ENCODE measurements at regions not wholly inside any gene's neighbourhood (a gene's known extent, or its start where the extent isn't known, plus 50 kb on each side); places are given as distances from the start of the nearest gene placed in this dataset.

DNA sequence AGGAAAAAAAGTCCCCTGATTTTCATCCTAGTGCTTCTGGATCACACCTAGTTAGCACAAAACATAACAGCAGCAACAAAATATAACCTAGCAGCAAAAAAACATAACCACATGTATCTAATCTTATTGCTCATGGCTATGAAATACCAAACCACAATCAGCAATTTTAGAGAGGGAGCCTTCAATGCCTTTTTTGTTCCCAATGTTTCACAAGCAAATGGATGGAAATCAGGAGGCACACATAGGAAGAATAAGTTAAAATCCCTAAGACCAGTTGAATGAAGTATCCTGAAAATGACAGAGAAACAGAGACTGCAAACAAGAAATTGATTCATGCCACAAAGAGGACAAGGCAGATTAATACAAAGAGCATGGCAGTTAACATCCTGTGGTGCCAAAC, 361.6 kb downstream of the GPM6A start:
- no peak for DNase-seq

GRCh38 chr4:175451238-175451965, 360.7 kb downstream of the GPM6A start:
- no peak for DNase-seq

DNA sequence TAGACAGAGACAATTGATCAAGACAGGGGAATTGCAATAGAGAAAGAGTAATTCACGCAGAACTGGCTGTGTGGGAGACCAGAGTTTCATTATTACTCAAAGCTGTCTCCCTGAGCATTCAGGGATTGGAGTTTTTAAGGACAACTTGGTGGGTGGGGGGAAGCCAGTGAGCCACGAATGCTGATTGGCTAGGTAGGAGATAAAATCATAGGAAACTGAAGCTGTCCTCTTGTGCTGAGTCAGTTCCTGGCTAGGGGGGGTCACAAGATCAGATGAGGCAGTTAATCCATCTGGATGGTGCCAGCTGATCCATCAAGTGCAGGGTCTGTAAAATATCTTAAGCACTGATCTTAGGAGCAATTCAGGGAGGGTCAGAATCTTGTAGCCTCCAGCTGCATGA, 358.6 kb downstream of the GPM6A start:
- no peak for DNase-seq

DNA sequence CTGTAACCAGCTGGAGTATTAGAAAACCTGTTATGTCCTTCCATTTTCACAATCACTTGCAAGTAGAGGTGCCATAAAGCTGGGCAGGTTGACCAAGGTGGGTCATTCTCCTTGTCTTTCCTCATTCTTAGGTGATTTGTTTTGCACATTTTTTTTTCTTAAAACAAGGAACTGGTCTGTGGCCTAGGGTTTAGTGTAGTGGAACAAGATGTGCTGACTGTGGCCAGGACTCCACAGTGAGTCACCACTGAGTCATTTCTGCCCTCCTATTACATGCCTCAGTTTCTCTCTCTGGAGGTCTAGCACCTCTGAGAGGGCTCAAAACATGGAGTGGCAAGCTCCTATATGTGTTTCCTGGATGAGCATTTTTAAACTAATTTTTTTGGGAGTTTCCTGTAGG, 355.9 kb downstream of the GPM6A start:
- no peak for DNase-seq

- DNase-seq = no peak
Observed at GRCh38 chr4:175457956-175458355, 354.1 kb downstream of the GPM6A start.

GRCh38 chr4:175459571-175459970, 352.5 kb downstream of the GPM6A start:
- no peak for DNase-seq

DNA sequence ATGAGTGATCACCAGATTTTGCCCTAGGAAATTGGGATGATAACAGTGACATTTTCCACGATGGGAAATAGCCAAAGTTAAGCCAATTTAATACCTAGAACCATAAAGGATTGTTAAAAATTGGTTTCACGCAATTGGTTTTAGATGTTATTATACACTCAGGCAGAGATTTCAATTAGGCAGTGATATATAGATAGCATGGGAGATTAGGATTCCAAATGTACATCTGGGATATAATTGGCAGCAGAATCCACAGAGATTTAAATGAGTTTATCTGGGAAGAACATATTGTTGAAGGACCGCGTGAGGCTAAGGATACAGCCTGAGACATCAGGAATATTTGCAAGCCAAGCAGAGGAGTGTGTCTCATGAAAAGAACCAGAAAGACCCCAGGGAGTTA, 351.6 kb downstream of the GPM6A start:
- DNase-seq = no peak

DNA sequence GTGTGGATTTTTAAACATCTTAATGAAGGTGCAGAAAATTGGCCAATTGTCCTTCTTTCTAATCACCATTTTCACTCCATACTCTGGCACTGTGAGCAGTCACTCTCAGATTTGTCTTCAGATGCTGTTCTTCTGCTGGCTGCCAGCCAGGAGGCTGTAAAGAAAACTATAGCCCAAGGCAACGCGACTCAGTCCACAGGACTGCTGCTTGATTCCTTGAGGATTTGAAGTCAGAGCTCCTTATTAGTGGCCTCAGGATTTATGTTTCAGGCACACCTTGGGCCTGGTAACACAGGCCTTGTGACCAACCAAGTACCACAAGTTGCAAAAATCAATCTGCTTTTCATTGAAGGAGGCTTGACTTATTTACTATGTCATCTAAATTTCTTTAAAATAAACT, 342.6 kb downstream of the GPM6A start:
- no peak for DNase-seq

- DNase-seq = no peak
Observed at GRCh38 chr4:175470131-175470530, 341.9 kb downstream of the GPM6A start.

DNA sequence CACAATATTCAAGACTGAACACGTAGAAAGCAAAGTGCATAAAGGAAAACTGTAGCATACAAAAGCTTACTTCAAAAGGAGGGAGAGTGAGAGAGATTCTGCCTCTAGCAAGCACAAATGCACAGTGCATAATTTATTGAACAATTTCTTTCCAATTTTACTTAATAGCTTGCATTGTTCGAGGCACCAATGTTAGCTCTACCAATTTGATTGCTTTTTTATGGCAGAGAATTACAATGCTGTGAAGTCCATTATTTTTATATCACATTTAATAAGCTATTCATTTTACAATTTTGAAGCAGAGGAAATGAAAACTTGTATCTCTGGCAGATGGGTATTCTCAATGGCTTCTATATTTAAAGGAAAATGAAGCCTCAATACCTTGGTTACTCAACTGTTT, 331.7 kb downstream of the GPM6A start:
- no peak for DNase-seq

GRCh38 chr4:175499735-175500352, 312.2 kb downstream of the GPM6A start:
- no peak for DNase-seq

- DNase-seq = no peak
Observed at GRCh38 chr4:175504318-175504717, 307.7 kb downstream of the GPM6A start.

DNA sequence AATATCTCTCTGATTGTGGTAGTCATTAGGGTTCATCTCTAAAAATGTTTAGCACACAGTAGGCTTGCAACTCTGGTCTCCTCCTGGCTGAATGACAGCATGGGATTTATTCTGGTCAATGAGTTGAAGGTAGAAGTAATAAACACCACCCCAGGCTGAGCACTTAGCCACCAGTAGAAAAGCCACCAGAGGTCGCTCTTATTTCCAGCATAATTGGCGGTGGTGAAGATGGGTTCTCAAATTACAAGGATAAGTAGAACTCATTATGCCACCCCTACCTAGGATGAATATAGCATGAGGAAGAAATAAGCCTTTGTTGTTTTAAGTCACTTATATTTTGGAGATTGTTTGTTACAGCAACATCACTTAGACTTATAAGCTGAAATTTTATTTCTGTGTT, 302.7 kb downstream of the GPM6A start:
- DNase-seq = no peak

- no peak for DNase-seq
Observed at GRCh38 chr4:175511861-175512260, 300.2 kb downstream of the GPM6A start.

DNA sequence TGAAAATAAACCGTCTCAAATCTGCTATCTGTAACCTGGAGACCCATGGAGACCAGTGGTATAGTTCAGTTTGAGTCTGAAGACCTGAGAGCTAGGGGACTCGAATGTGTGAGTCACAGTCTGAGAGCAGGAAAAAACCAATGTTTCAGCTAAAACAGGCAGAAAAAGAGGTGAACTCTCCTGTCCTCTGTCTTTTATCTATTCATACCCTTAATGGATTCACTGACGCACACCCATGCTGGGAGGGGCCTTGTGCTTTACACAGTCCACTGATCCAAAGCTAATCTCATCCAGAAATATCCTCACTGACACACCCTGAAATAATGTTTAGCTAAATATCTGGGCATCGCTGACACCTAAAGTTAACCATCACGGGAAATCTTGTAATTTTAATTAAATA, 297.9 kb downstream of the GPM6A start:
- no peak for DNase-seq

GRCh38 chr4:175530655-175531054, 281.4 kb downstream of the GPM6A start:
- no peak for DNase-seq

DNA sequence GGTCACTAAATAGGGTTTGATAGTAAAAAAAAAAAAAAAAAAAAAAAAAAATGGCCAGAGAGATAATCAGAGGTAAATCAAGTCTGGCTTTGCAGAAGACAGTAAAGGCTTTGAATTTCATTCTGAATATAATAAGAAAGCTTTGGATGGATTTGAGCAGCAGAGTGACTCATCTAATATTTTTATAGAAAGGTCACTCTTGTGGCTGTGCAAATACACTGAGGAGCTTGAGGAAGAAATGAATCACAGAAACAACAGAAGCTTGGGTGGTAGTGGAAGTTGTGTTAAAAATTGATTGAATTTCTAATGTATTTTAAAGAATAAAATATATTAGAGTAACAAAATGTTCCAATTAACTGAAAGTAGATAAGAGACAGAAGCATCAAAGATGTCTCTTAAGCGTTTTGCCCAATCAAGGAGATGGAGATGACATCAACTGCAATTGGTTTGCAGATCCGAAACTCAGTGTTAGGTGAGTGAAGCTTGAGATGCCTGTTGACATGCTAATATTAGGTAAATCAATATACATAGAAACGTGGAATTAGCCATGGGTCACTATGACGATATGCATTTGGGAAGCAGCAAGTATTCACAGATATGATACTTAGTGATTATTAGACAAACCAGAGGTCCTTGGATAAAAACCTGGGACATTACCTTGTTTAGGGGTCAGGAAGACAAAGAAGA, 280.5 kb downstream of the GPM6A start:
- no peak for DNase-seq

DNA sequence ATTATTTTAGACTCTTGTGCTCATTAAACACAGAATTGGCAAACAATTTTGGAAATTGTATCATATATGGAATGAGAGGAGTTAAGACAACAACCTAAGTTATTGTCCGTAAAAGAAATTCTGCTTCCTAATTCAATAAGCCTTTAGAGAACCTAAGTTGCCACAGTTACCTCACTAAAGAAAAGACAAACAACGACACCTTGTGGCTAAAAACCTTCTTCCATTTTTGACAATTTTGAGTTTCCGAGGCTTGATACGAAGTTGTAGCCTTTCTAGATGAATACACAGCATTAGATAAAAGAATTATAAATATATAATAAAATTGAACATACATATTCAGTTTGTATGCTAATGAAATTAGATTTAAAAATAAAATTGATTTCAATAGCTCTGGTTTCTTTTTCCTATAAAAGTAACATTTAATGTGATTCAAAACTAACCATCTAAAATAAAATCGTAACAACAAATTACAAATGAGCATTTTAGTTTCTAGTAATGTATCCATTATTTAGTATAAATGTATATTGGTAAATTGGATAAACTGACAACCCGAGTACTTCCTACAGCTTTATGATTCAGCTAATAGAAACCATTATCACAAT, 275.1 kb downstream of the GPM6A start:
- peak; percentile 20 for DNase-seq

DNA sequence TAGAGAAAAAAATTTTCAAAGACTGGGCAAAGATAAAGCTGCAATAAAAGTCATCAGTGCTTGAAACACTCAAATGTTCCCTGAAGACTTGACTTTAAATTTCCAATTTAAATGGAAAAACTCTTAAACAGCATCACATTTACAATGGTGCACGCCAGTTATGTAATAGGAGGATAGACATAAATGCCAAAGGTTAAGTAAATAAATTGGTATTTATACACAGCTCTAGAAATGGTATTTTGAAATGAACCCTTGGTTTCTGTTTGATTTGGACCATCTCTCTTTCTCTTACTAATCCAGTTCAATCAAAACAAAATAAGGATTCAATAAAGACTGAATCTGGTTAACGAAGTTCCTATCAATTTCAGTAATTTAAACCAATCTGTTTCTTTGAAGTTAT, 272.6 kb downstream of the GPM6A start:
- no peak for DNase-seq

DNA sequence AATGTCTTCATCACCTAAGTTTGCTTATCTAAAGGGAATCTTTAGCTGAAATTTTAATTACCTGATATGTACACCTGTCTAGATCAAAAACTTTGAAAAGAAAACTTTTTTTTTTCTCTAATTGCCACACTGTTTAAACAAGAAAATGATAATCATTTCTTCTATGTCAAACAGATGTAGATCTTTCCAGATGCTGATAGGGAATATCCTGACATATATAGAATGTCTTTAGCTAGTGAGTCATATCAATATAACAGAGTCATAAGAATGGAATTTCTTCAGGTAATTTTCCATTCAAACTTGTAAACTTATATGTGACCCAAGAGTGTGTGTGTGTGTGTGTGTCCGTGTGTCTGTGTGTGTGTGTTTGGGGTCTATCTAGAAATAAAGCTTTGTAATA, 271.9 kb downstream of the GPM6A start:
- DNase-seq = no peak

- no peak for DNase-seq
Observed at GRCh38 chr4:175540732-175541131, 271.3 kb downstream of the GPM6A start.

GRCh38 chr4:175542786-175543185, 269.3 kb downstream of the GPM6A start:
- DNase-seq = no peak

- no peak for DNase-seq
Observed at GRCh38 chr4:175559126-175559525, 252.9 kb downstream of the GPM6A start.

DNA sequence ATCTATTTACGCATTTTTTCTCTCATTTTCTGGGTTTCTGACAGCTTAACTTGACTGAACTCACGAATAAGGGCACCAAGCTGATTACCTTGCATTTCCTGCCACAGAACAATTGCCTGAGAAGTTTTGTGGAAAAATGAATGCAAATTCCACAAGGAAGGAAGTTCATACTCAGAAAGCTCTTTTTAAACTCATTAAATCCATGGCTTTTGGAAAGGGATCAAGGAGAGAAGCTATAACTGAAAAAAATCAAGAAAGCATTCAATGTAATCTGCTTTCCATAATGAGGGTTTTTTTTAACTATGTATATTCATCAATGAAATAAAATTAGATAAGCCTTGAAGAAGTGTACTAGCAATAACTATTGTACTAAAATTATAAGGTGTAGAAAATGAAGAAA, 252.5 kb downstream of the GPM6A start:
- DNase-seq = no peak

Measured in DMS 273 treated with DMSO at 0.1 percent for 48 hours (cell line).